ENCODE measurements at regions not wholly inside any gene's neighbourhood (a gene's known extent, or its start where the extent isn't known, plus 50 kb on each side); places are given as distances from the start of the nearest gene placed in this dataset.

DNA sequence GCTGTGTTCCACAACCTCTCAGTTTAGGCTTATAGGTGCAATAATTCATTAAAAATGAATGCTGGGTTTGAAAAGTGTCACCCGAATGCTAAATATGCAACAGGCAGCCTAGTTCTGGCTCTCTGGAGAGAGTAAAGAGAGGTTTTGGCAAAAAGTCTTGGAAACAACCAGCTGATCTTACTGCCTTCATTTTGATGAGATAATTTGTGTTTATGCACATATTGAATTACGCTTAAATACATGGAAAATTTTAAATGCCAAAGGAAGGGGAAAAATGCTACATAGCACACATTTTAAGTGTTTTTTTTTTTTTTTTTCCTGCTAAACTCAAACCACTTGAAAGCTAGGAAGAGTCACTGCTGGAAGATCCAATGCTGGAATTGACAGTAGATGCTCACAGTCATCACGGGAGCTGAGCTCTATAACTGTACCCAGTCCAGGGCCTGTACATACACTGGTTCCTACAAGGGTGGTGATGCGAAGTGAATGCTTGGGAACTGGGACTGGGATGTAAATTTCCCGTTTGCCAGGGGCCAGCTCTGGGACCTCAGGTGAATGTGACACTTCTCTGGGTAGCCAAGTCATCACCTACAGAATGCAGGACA lies 151.5 kb downstream of the PFKFB3 start:
- H3K36me3 ChIP-seq (ENCODE audit: control insufficient read depth, low read length): no peaks in the 10 kb centered on the region
- TF ChIP-seq EZH2phosphoT487 (IDR thresholded peaks at IDR 0.05; ENCODE audit: borderline replicate concordance, low read length): no peak
- TF ChIP-seq, protein P1, sequence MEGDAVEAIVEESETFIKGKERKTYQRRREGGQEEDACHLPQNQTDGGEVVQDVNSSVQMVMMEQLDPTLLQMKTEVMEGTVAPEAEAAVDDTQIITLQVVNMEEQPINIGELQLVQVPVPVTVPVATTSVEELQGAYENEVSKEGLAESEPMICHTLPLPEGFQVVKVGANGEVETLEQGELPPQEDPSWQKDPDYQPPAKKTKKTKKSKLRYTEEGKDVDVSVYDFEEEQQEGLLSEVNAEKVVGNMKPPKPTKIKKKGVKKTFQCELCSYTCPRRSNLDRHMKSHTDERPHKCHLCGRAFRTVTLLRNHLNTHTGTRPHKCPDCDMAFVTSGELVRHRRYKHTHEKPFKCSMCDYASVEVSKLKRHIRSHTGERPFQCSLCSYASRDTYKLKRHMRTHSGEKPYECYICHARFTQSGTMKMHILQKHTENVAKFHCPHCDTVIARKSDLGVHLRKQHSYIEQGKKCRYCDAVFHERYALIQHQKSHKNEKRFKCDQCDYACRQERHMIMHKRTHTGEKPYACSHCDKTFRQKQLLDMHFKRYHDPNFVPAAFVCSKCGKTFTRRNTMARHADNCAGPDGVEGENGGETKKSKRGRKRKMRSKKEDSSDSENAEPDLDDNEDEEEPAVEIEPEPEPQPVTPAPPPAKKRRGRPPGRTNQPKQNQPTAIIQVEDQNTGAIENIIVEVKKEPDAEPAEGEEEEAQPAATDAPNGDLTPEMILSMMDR (IDR thresholded peaks at IDR 0.05; ENCODE audit: low read depth, low read length, poor library complexity, severe bottlenecking): no peak
- H3K4me3 ChIP-seq (ENCODE audit: low read length): no peak overlapping the region
- H3K27ac ChIP-seq (ENCODE audit: low read depth, low read length): no peak overlapping the region
- no peak overlapping the region for H3K4me2 ChIP-seq (ENCODE audit: low read length)
- H3K79me2 ChIP-seq (ENCODE audit: control insufficient read depth, low read length): peaks cover 5% of the 10 kb centered on the region
- H3K27me3 ChIP-seq (ENCODE audit: control insufficient read depth, low read length): no peaks in the 10 kb centered on the region
- H4K20me1 ChIP-seq (ENCODE audit: control insufficient read depth, insufficient read depth, low read depth, low read length): no peaks in the 10 kb centered on the region
- peaks cover 6% of the 10 kb centered on the region for H3F3A ChIP-seq (ENCODE audit: control insufficient read depth, insufficient read depth)
- H3K9me2 ChIP-seq (replicated peaks; ENCODE audit: control insufficient read depth, low read length): no peaks in the 10 kb centered on the region
- H3K4me1 ChIP-seq (ENCODE audit: control insufficient read depth, low read length): peaks cover 42% of the 10 kb centered on the region
- H3K9me3 ChIP-seq (ENCODE audit: control insufficient read depth, insufficient read depth, low read length): peaks cover 18% of the 10 kb centered on the region; the same call in 1 of the 2 replicates

DNA sequence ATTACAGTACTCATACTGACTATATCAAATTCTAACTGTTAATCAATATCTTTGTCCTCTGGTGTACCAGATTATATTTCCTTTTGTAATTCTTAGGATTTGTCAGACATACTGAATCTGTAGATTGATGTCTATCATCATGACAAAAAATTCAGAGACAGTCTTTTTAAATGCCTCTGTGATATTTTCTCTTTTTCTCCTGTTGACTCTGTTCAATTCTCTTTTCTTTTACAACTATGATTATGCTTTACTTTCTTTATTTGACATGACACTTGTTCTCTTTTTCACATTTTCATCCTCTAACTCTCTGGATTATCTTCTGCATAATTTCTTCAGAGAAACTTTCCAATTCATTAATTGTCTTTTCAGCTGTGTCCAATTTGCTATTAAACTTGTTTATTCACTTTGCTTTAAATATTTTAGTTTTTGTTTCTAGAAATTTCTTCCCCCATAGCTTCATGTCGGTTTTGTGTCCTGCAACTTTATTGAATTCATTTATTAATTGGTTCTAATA lies 153.6 kb downstream of the PFKFB3 start:
- Histone ChIP-seq H3K9me2 (replicated peaks; ENCODE audit: control insufficient read depth, low read length) (no peaks in the 10 kb centered on the region), H3K4me2 (ENCODE audit: low read length) (no peak overlapping the region), H3K9me3 (ENCODE audit: control insufficient read depth, insufficient read depth, low read length) (peaks cover 18% of the 10 kb centered on the region; the same call in 1 of the 2 replicates), H3K27ac (ENCODE audit: low read depth, low read length) (no peak overlapping the region), H3K79me2 (ENCODE audit: control insufficient read depth, low read length) (no peaks in the 10 kb centered on the region), H3K4me1 (ENCODE audit: control insufficient read depth, low read length) (peaks cover 21% of the 10 kb centered on the region), H3K27me3 (ENCODE audit: control insufficient read depth, low read length) (no peaks in the 10 kb centered on the region), H4K20me1 (ENCODE audit: control insufficient read depth, insufficient read depth, low read depth, low read length) (no peaks in the 10 kb centered on the region), H3K4me3 (ENCODE audit: low read length) (no peak overlapping the region), H3F3A (ENCODE audit: control insufficient read depth, insufficient read depth) (no peaks in the 10 kb centered on the region), H3K36me3 (ENCODE audit: control insufficient read depth, low read length) (no peaks in the 10 kb centered on the region)
- TF ChIP-seq, protein P1 (IDR thresholded peaks at IDR 0.05; ENCODE audit: low read depth, low read length, poor library complexity, severe bottlenecking): no peak
- no peak for TF ChIP-seq EZH2phosphoT487 (IDR thresholded peaks at IDR 0.05; ENCODE audit: borderline replicate concordance, low read length)

DNA sequence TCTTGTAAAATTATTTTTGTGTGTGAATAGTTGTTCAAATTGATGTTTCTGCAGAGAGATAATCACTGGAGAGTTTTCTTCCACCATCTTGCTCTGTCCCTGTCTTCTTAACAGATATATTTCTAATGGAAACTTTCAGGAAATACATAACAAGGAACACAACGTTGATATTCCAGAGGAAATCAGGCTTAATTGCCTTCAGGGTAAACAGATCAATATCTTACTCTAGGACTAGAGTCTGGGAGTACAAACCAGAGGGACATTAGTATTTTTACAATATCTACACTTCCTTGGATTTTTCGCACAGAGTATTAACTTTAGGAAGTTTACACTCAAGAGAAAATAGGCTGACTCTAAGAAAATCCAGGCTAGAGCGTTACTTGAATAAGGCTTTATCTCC lies 159.1 kb downstream of the PFKFB3 start:
- TF ChIP-seq, protein P1 (IDR thresholded peaks at IDR 0.05; ENCODE audit: low read depth, low read length, poor library complexity, severe bottlenecking): no peak
- no peak for TF ChIP-seq EZH2phosphoT487 (IDR thresholded peaks at IDR 0.05; ENCODE audit: borderline replicate concordance, low read length)

More for the DNA sequence above, 159.1 kb downstream of the PFKFB3 start:
- Histone ChIP-seq H3K4me1 (ENCODE audit: control insufficient read depth, low read length) (peaks cover 5% of the 10 kb centered on the region; the same call in 1 of the 2 replicates), H3K4me2 (ENCODE audit: low read length) (no peak overlapping the region), H3K27me3 (ENCODE audit: control insufficient read depth, low read length) (no peaks in the 10 kb centered on the region), H3K36me3 (ENCODE audit: control insufficient read depth, low read length) (no peaks in the 10 kb centered on the region), H3K79me2 (ENCODE audit: control insufficient read depth, low read length) (no peaks in the 10 kb centered on the region), H3K27ac (ENCODE audit: low read depth, low read length) (no peak overlapping the region), H3K9me3 (ENCODE audit: control insufficient read depth, insufficient read depth, low read length) (peaks cover 7% of the 10 kb centered on the region; the same call in 1 of the 2 replicates), H3F3A (ENCODE audit: control insufficient read depth, insufficient read depth) (no peaks in the 10 kb centered on the region), H3K9me2 (replicated peaks; ENCODE audit: control insufficient read depth, low read length) (no peaks in the 10 kb centered on the region), H3K4me3 (ENCODE audit: low read length) (no peak overlapping the region), H4K20me1 (ENCODE audit: control insufficient read depth, insufficient read depth, low read depth, low read length) (no peaks in the 10 kb centered on the region)
